Transverse colon (tissue), 4 donors: ENCODE measurements at regions not wholly inside any gene's neighbourhood (a gene's known extent, or its start where the extent isn't known, plus 50 kb on each side); places are given as distances from the start of the nearest gene placed in this dataset.

Experiments used
- CTCF ChIP-seq, 5 experiments: fragments of 200-600 bp in 3 of 5; fragments of 450-650 bp in 2 of 5; sonication (generic) in 3 of 5; IDR thresholded peaks; 1 replicate in 2 of 5; 2 replicates in 3 of 5; pipeline ENCODE4 v1.5.1; 2016 to 2017; ENCODE audit warnings: antibody characterized with exemption in 5 of 5, inconsistent platforms in 3 of 5, mild to moderate bottlenecking in 2 of 5, moderate library complexity in 1 of 5
- POLR2AphosphoS5 ChIP-seq, 3 donors: sonication (generic); formaldehyde crosslinking; IDR thresholded peaks; one replicate each; pipeline ENCODE4 v1.6.1; 2016; ENCODE audit warnings: antibody characterized with exemption in 3 of 3

- TF ChIP-seq CTCF (IDR thresholded peaks at IDR 0.05) (no peak), POLR2AphosphoS5 (IDR thresholded peaks at IDR 0.05) (no peak)
Observed at GRCh38 chr3:165519687-165520086, 317.5 kb downstream of the BCHE start.
